GM23248 (cell line): ENCODE measurements at regions not wholly inside any gene's neighbourhood (a gene's known extent, or its start where the extent isn't known, plus 50 kb on each side); places are given as distances from the start of the nearest gene placed in this dataset.

ENCODE experiments used
- EZH2 ChIP-seq: fragments of 200-600 bp; sonication (generic); IDR thresholded peaks from 2 replicates; pipeline ENCODE4 v1.6.1; 2018; ENCODE audit warnings: antibody characterized with exemption, mild to moderate bottlenecking; ENCODE audit not compliant: insufficient read depth, poor library complexity, severe bottlenecking
- EZH2phosphoT487 ChIP-seq: fragments of 200-600 bp; sonication (generic); IDR thresholded peaks from 2 replicates; pipeline ENCODE4 v1.6.1; 2018; ENCODE audit warnings: antibody characterized with exemption, moderate library complexity, mild to moderate bottlenecking, low read depth; ENCODE audit not compliant: insufficient read depth

DNA sequence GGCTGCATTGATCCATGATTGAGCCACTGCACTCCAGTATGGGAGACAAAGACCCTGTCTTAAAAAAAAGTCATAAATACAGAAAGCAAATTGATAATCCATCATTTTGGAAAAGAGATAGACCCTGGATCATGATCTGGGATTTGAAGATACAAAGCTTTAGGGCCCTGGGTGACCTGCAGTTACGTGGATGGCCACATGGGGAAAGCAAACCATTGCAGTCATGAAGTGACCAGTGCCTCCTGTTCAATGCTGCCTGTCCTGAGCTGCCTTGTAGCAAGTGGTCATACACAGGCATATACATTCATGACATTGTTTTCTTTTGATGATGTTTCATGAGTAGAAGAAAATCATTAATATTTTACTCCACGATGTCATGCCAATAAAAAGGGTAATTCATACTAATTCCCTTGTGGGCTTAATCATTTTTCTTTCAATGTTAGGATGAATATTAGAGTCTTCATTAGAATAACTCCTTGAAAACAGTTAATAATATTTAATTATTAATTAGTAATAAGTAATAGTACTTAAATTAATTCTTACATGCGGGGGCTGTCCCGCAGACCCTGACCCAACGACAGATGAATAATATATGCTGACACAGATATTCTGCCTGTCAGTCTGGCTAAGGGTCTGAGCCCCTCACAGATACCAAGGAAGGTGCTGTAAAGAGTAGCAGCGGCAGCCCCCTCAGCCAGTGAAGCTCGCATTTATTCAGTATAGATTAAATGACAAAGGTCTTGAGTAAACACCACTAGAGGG, 109.0 kb upstream of the UNC13C start:
- TF ChIP-seq EZH2phosphoT487, result no peak
- no peak for TF ChIP-seq EZH2
